ENCODE measurements at regions not wholly inside any gene's neighbourhood (a gene's known extent, or its start where the extent isn't known, plus 50 kb on each side); places are given as distances from the start of the nearest gene placed in this dataset.
A peak's percentile ranks its signal among the peaks of the same experiment; 100 is the strongest.

DNA sequence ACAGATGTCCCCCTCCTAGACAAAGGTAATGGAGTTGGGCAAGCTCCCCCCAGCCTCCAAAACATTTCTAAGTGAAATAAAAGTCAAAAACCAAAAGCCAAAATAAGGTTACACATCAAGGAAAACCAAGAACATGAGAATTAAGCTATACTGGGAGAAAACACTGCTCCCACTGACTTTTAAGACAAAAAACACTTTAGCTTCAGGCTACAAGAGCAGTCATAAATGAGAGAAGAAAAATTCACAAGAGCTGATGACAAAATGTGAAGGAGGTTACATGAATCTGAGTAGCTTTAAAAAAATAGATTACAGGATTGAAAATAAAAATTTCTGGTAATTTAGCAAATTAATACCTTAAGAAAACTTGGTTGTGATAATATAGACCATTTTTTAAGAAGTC is 1370.3 kb upstream of the CDH9 start:
- Histone ChIP-seq H3K27me3 (ENCODE audit: low read depth) (no peaks in the 10 kb centered on the region), H3K27ac (no peak overlapping the region), H3K4me3 (no peak overlapping the region), H3K4me1 (no peaks in the 10 kb centered on the region), H3K9me3 (no peaks in the 10 kb centered on the region), H3K36me3 (no peaks in the 10 kb centered on the region)
- TF ChIP-seq, protein P1, sequence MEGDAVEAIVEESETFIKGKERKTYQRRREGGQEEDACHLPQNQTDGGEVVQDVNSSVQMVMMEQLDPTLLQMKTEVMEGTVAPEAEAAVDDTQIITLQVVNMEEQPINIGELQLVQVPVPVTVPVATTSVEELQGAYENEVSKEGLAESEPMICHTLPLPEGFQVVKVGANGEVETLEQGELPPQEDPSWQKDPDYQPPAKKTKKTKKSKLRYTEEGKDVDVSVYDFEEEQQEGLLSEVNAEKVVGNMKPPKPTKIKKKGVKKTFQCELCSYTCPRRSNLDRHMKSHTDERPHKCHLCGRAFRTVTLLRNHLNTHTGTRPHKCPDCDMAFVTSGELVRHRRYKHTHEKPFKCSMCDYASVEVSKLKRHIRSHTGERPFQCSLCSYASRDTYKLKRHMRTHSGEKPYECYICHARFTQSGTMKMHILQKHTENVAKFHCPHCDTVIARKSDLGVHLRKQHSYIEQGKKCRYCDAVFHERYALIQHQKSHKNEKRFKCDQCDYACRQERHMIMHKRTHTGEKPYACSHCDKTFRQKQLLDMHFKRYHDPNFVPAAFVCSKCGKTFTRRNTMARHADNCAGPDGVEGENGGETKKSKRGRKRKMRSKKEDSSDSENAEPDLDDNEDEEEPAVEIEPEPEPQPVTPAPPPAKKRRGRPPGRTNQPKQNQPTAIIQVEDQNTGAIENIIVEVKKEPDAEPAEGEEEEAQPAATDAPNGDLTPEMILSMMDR (IDR thresholded peaks at IDR 0.05): no peak
- intact Hi-C loops (cut with DNase I): no loop called here
- ATAC-seq (no peak), DNase-seq (no peak)

GRCh38 chr5:28408186-28408585 is 1369.8 kb upstream of the CDH9 start:
- Histone ChIP-seq H3K27me3 (ENCODE audit: low read depth) (no peaks in the 10 kb centered on the region), H3K4me3 (no peak overlapping the region), H3K27ac (no peak overlapping the region), H3K9me3 (no peaks in the 10 kb centered on the region), H3K4me1 (no peaks in the 10 kb centered on the region), H3K36me3 (no peaks in the 10 kb centered on the region)
- intact Hi-C loops (cut with DNase I): no loop called here
- peak; percentile 67 to 84 for ATAC-seq
- DNase-seq: no peak
- TF ChIP-seq, protein P1 (IDR thresholded peaks at IDR 0.05): no peak

DNA sequence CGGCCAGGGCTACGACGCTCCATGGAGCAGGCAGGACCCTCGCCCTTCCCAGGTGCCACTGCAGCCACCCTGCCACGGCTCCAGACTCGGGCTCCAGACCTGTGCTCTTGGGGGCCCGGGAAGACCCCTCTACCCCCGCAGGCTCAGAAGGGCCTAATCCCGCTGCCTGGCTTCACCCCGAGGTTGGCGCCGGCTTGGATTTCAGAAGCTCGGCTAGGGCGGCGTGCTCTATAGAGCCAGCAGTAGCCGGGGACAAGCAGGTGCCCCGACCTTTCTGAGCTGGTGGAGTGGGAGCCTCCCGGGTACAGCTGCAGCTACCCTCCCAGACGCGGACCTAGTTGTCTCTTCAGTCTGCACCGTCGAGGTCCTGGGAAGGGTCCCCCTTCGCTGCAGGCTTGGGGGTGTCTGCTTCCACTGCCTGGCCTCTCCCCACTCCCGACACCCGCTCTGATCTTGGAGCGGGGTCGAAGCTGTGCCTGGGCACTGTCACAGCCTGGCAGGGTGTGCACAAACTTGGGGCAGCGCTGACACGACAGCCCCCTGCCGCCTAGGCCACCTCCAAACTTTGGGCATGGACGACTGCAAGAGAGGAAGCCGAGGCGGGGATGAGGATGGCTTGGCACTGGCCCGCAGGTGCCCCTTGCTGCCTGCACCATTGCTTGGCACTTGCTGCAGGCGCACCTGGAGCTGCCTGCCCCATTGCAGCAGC is 1366.1 kb upstream of the CDH9 start:
- Histone ChIP-seq H3K4me3 (no peak overlapping the region), H3K4me1 (no peaks in the 10 kb centered on the region), H3K27ac (no peak overlapping the region), H3K27me3 (ENCODE audit: low read depth) (no peaks in the 10 kb centered on the region), H3K9me3 (no peaks in the 10 kb centered on the region), H3K36me3 (no peaks in the 10 kb centered on the region)
- DNase-seq (peak; percentile 40), ATAC-seq (peak; percentile 20 to 34)
- TF ChIP-seq, protein P1 (IDR thresholded peaks at IDR 0.05): no peak
- intact Hi-C loops (cut with DNase I): no loop called here

GRCh38 chr5:28403846-28404245 is 1365.5 kb upstream of the CDH9 start:
- ATAC-seq: no peak

GRCh38 chr5:28402590-28403301 is 1364.4 kb upstream of the CDH9 start:
- no peak for ATAC-seq
- H3K9me3 ChIP-seq: no peaks in the 10 kb centered on the region
- no peaks in the 10 kb centered on the region for H3K27me3 ChIP-seq (ENCODE audit: low read depth)
- no peak for DNase-seq
- no peaks in the 10 kb centered on the region for H3K4me1 ChIP-seq
- H3K4me3 ChIP-seq: no peak overlapping the region
- H3K27ac ChIP-seq: no peak overlapping the region
- no peaks in the 10 kb centered on the region for H3K36me3 ChIP-seq
- intact Hi-C loops (cut with DNase I): no loop called here
- TF ChIP-seq, protein P1 (IDR thresholded peaks at IDR 0.05): no peak

More at GRCh38 chr5:28403846-28404245, 1365.5 kb upstream of the CDH9 start:
- Histone ChIP-seq H3K36me3 (no peaks in the 10 kb centered on the region), H3K9me3 (no peaks in the 10 kb centered on the region), H3K27me3 (ENCODE audit: low read depth) (no peaks in the 10 kb centered on the region), H3K27ac (no peak overlapping the region), H3K4me3 (no peak overlapping the region), H3K4me1 (no peaks in the 10 kb centered on the region)
- DNase-seq: no peak
- intact Hi-C loops (cut with DNase I): no loop called here
- TF ChIP-seq, protein P1 (IDR thresholded peaks at IDR 0.05): no peak
